Esophagus (tissue), 2 donors: ENCODE measurements at regions not wholly inside any gene's neighbourhood (a gene's known extent, or its start where the extent isn't known, plus 50 kb on each side); places are given as distances from the start of the nearest gene placed in this dataset.

Experiments
- H3K27ac ChIP-seq, 2 donors: one replicate each; pipeline ENCODE4 v1.5.1; 2013; ENCODE audit warnings: low read depth in 2 of 2, mild to moderate bottlenecking in 2 of 2, inconsistent platforms in 1 of 2, low read length in 1 of 2, moderate library complexity in 1 of 2
- H3K27me3 ChIP-seq, 2 donors: one replicate each; pipeline ENCODE4 v1.6.1; 2013; ENCODE audit warnings: low read length in 2 of 2, control low read depth in 1 of 2, mild to moderate bottlenecking in 1 of 2; ENCODE audit not compliant: insufficient read depth in 2 of 2, control insufficient read depth in 1 of 2
- H3K36me3 ChIP-seq, 2 donors: one replicate each; pipeline ENCODE4 v1.6.1; 2013; ENCODE audit warnings: low read length in 1 of 2; ENCODE audit not compliant: control insufficient read depth in 2 of 2, insufficient read depth in 2 of 2
- H3K4me1 ChIP-seq, 2 donors: one replicate each; pipeline ENCODE4 v1.6.1; 2013; ENCODE audit warnings: low read length in 1 of 2; ENCODE audit not compliant: control insufficient read depth in 2 of 2, insufficient read depth in 2 of 2
- H3K4me3 ChIP-seq, 2 donors: one replicate each; pipeline ENCODE4 v1.5.1; 2013; ENCODE audit warnings: low read length in 2 of 2, mild to moderate bottlenecking in 2 of 2, low read depth in 1 of 2, moderate library complexity in 1 of 2
- H3K9me3 ChIP-seq, 2 donors: one replicate each; pipeline ENCODE4 v1.6.1; 2013; ENCODE audit warnings: mild to moderate bottlenecking in 2 of 2, low read depth in 1 of 2, low read length in 1 of 2, moderate library complexity in 1 of 2; ENCODE audit not compliant: control insufficient read depth in 2 of 2, insufficient read depth in 1 of 2
- WGBS, 2 donors: extraction: QIAGEN DNeasy Blood & Tissue Kit; methylation state at CpG; one replicate each; pipeline ENCODE4 v1.1.7; 2013; 5-methylcytosine and 5-hydroxymethylcytosine counted together
- donor health status: healthy with polysubstance abuse.
- donor health status: Bipolar disorder and iron deficiency.

GRCh38 chr3:24810881-24811280, 316.2 kb upstream of the THRB start:
- 28 to 39% methylated on average over 5 of the region's 5 CpGs for WGBS, 2 donors
- H3K27ac ChIP-seq = no peak overlapping the region
- H3K4me3 ChIP-seq = no peak overlapping the region
- no peaks in the 10 kb centered on the region for H3K9me3 ChIP-seq
- H3K4me1 ChIP-seq = no peaks in the 10 kb centered on the region
- no peaks in the 10 kb centered on the region for H3K27me3 ChIP-seq
- H3K36me3 ChIP-seq = no peaks in the 10 kb centered on the region

DNA sequence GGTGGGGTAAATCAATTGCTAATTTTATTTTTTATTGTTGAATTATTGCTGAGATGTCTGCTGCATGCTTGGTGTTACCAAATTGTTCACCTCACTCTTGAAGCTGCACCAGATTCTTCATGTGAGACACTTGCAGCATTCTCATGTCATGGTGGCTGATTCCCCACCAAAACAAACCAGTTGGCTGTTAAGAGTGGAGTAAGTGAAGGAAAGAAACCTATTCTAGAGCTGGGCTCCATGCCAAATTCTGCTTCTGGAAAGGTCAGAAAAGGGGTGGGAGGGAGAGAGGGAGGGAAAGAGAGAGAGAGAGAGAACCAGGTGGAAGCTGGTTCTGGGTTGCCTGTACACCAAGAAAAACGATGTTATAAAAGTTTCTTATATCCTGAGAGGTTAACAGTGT, 317.5 kb upstream of the THRB start:
- Histone ChIP-seq H3K27ac (no peak overlapping the region), H3K36me3 (no peaks in the 10 kb centered on the region), H3K4me3 (no peak overlapping the region), H3K27me3 (no peaks in the 10 kb centered on the region), H3K9me3 (no peaks in the 10 kb centered on the region), H3K4me1 (no peaks in the 10 kb centered on the region)
- WGBS, 2 donors = 53 to 75% methylated on average over 1 of the region's 1 CpG

- Histone ChIP-seq H3K27me3 (no peaks in the 10 kb centered on the region), H3K27ac (no peak overlapping the region), H3K9me3 (no peaks in the 10 kb centered on the region), H3K36me3 (no peaks in the 10 kb centered on the region), H3K4me1 (no peaks in the 10 kb centered on the region), H3K4me3 (no peak overlapping the region)
- 72% methylated on average over 1 of the region's 1 CpG for WGBS, 2 donors
These were observed 323.4 kb upstream of the THRB start for GRCh38 chr3:24818055-24818454.

DNA sequence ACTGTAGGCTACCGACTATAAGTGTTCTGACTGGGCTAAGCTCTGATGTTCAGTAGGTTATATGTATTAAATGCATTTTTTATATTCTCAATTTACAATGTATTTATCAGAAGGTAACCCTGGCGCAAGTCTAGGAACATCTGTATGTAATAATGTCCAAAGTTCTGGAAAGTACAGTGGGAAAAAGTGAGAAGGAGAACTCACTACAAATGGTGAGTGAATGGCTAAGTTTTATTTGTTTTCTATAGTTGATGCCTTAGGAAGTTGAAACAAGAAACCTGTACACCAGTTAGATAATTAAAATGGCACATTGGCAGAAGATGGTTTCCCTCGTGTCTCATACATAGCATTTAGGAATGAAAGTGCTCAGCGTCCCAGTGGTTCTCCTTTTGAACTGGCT, 333.4 kb upstream of the THRB start:
- H3K4me1 ChIP-seq = peaks cover 0 to 7% of the 10 kb centered on the region in 2 donors
- H3K27me3 ChIP-seq = no peaks in the 10 kb centered on the region
- H3K9me3 ChIP-seq = no peaks in the 10 kb centered on the region
- H3K27ac ChIP-seq = no peak overlapping the region
- 82 to 85% methylated on average over 4 of the region's 4 CpGs for WGBS, 2 donors
- H3K4me3 ChIP-seq = no peak overlapping the region
- no peaks in the 10 kb centered on the region for H3K36me3 ChIP-seq

DNA sequence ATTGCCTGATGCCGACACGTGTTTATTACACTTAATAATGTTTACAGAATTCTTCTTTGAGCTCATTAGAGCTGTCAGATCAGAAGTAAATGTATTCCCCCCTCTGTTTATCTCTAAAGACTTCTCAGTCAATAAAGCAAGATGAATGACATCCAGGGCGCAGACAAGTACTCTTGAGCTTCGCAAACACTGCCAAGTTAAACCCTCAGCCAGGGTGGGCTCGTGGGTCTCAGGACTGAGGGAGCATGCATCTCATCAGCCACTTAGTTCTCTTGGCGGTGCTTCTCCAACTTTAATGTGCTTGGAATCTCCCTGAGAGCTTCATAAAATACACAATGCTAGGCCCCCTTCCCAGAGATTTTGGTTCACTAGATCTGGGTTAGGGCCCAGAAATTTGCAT, 333.9 kb upstream of the THRB start:
- Histone ChIP-seq H3K9me3 (no peaks in the 10 kb centered on the region), H3K36me3 (no peaks in the 10 kb centered on the region), H3K4me1 (peaks cover 0 to 7% of the 10 kb centered on the region in 2 donors), H3K4me3 (peak overlapping the region in 1 of 2 donors; percentile 52), H3K27ac (no peak overlapping the region), H3K27me3 (no peaks in the 10 kb centered on the region)
- 49 to 67% methylated on average over 6 of the region's 6 CpGs for WGBS, 2 donors

- Histone ChIP-seq H3K9me3 (no peaks in the 10 kb centered on the region), H3K27me3 (no peaks in the 10 kb centered on the region), H3K4me1 (peaks cover 0 to 7% of the 10 kb centered on the region in 2 donors), H3K27ac (no peak overlapping the region), H3K36me3 (no peaks in the 10 kb centered on the region), H3K4me3 (peak overlapping the region; percentile 41 to 52)
- 4 to 5% methylated on average over 51 of the region's 51 CpGs for WGBS, 2 donors
These were observed 334.4 kb upstream of the THRB start for GRCh38 chr3:24829011-24829581.

DNA sequence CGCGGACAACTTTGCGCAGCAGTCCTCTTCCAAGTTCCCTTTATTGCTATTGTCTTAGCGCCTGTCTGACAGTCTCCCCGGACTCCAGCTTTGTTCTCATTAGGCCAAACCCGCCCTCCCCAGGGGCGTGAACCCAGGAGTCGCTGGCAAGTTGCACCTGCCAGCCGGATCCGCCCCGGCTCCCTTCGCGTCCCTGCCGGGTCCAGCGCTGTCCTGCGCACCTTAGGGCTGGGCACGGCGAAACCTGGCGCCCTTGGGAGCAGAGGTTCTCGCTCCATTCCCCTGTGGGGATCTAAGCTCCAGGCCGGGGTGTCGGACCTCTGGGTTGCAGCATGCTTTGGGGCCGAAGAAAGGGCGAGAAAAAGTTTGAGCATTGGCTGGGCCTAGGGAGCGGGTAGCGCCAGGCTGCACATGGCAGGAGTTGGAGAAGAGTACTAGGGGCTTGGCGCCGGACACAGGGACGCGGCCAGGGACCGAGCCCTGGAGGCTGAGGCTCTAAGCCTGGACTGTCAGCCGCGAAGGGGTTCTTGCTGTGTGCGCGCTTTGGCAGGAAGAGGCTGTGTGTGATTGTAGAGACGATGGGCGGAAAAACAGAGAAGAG, 335.1 kb upstream of the THRB start:
- Histone ChIP-seq H3K27me3 (no peaks in the 10 kb centered on the region), H3K27ac (no peak overlapping the region), H3K4me1 (peaks cover 0 to 7% of the 10 kb centered on the region in 2 donors), H3K9me3 (no peaks in the 10 kb centered on the region), H3K4me3 (peak overlapping the region; percentile 46 to 52), H3K36me3 (no peaks in the 10 kb centered on the region)
- 2 to 3% methylated on average over 36 to 37 of the region's 37 CpGs for WGBS, 2 donors

DNA sequence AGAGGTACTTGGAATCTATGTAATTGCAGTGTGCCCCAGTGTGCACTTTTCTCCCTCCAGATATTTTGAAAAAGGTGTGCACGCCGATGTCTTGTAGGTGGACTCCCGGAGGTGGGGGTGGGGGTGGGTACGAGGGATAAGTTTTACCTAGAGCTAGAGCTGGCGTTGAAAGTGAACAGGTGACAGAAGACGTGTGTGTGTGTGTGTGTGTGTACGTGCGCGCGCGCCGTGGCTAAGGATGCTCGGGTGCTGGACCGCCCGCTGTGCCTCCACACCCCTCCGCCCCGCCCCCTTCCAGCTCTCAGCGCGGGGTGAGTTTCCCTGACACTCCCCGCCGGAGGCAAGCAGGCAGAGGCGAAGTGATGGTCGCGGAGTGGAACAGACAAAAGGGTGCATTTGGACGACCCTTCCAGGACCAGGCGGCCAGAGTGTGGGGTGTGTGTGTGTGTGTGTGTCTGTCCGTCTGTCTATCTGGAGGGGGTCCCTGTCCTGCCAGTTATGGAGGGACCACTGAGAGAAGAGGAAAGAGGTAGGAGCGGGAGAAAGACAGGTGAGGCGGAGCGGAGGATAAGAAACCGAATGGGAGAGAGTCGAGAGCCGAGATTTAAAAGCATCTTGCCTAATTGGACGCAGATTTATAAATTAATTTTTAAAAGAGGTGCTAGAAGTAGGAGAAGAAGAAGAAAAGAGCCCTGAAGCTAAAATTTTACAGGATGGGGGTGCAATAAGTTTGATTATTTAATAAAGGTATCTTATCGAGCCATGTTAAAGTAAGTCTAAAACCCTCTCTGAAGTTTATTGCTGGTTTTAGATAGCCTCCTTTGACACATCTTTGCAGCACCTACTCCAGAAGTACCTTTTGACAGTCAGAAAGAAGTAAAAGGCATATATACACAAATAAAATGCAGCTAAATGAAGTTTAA, 335.8 kb upstream of the THRB start:
- Histone ChIP-seq H3K9me3 (no peaks in the 10 kb centered on the region), H3K27ac (no peak overlapping the region), H3K36me3 (no peaks in the 10 kb centered on the region), H3K4me1 (peaks cover 0 to 7% of the 10 kb centered on the region in 2 donors), H3K4me3 (peak overlapping the region; percentile 46 to 52), H3K27me3 (no peaks in the 10 kb centered on the region)
- 10 to 13% methylated on average over 35 of the region's 35 CpGs for WGBS, 2 donors

GRCh38 chr3:24831221-24831620, 336.6 kb upstream of the THRB start:
- no peak overlapping the region for H3K4me3 ChIP-seq
- no peaks in the 10 kb centered on the region for H3K9me3 ChIP-seq
- no peaks in the 10 kb centered on the region for H3K36me3 ChIP-seq
- H3K4me1 ChIP-seq = peaks cover 0 to 7% of the 10 kb centered on the region in 2 donors
- H3K27ac ChIP-seq = no peak overlapping the region
- no peaks in the 10 kb centered on the region for H3K27me3 ChIP-seq
- 86 to 87% methylated on average over 6 of the region's 6 CpGs for WGBS, 2 donors
